Stimulated activated CD8-positive, alpha-beta memory T cell treated with anti-CD3 and anti-CD28 coated beads, Interleukin-7, amount 100 ng/mL, for 48 hours (primary cell): ENCODE measurements at regions not wholly inside any gene's neighbourhood (a gene's known extent, or its start where the extent isn't known, plus 50 kb on each side); places are given as distances from the start of the nearest gene placed in this dataset.
A peak's percentile ranks its signal among the peaks of the same experiment; 100 is the strongest.
"Not testable (repeated sequence)": the region's sequence is repeated elsewhere in the genome, so short reads cannot be mapped to it uniquely, and the experiment has no call there.

ENCODE experiments used
- DNase-seq, 2 donors: peaks; one replicate each; pipeline ENCODE4 v3.0.0-alpha.2; 2020; ENCODE audit warnings: low read depth in 1 of 2; ENCODE audit errors: extremely low read depth in 1 of 2

- DNase-seq, result not testable (repeated sequence)
Observed at GRCh38 chr2:87311896-87312441, 290.3 kb upstream of the PLGLB1 start.

GRCh38 chr2:87314622-87315021 lies 293.0 kb upstream of the PLGLB1 start:
- not testable (repeated sequence) for DNase-seq

GRCh38 chr2:87315183-87315902 lies 293.7 kb upstream of the PLGLB1 start:
- not testable (repeated sequence) for DNase-seq

- not testable (repeated sequence) for DNase-seq
Observed at GRCh38 chr2:87317193-87317592, 295.5 kb upstream of the PLGLB1 start.

GRCh38 chr2:87318814-87319491 lies 297.3 kb upstream of the PLGLB1 start:
- not testable (repeated sequence) for DNase-seq

- not testable (repeated sequence) for DNase-seq
Observed at GRCh38 chr2:87319705-87320104, 298.1 kb upstream of the PLGLB1 start.

- not testable (repeated sequence) for DNase-seq
Observed at GRCh38 chr2:87321201-87321600, 299.6 kb upstream of the PLGLB1 start.

- DNase-seq, result not testable (repeated sequence)
Observed at GRCh38 chr2:87324335-87325041, 302.8 kb upstream of the PLGLB1 start.

- DNase-seq, result not testable (repeated sequence)
Observed at GRCh38 chr2:87325042-87325910, 303.6 kb upstream of the PLGLB1 start.

- not testable (repeated sequence) for DNase-seq
Observed at GRCh38 chr2:87325911-87326294, 304.3 kb upstream of the PLGLB1 start.

GRCh38 chr2:87326754-87327153 lies 305.1 kb upstream of the PLGLB1 start:
- DNase-seq, result not testable (repeated sequence)

GRCh38 chr2:87327648-87328371 lies 306.2 kb upstream of the PLGLB1 start:
- DNase-seq, result not testable (repeated sequence)

GRCh38 chr2:87329529-87329928 lies 307.9 kb upstream of the PLGLB1 start:
- not testable (repeated sequence) for DNase-seq

- DNase-seq, result not testable (repeated sequence)
Observed at GRCh38 chr2:87330486-87330885, 308.8 kb upstream of the PLGLB1 start.

- DNase-seq, result not testable (repeated sequence)
Observed at GRCh38 chr2:87331940-87332583, 310.4 kb upstream of the PLGLB1 start.

GRCh38 chr2:87334888-87335287 lies 313.2 kb upstream of the PLGLB1 start:
- DNase-seq, result not testable (repeated sequence)

- not testable (repeated sequence) for DNase-seq
Observed at GRCh38 chr2:87338998-87339397, 317.4 kb upstream of the PLGLB1 start.

GRCh38 chr2:87341601-87342014 lies 320.0 kb upstream of the PLGLB1 start:
- DNase-seq, result peak; percentile 9 to 17

GRCh38 chr2:87342175-87342574 lies 320.5 kb upstream of the PLGLB1 start:
- not testable (repeated sequence) for DNase-seq
